ENCODE measurements at regions not wholly inside any gene's neighbourhood (a gene's known extent, or its start where the extent isn't known, plus 50 kb on each side); places are given as distances from the start of the nearest gene placed in this dataset.

- Histone ChIP-seq H3K36me3 (ENCODE audit: insufficient read depth) (no peaks in the 10 kb centered on the region), H2AFZ (no peak overlapping the region), H3K27ac (ENCODE audit: low read depth) (no peak overlapping the region), H3K9me2 (ENCODE audit: insufficient read depth) (no peaks in the 10 kb centered on the region), H3K4me2 (no peak overlapping the region), H3K27me3 (ENCODE audit: insufficient read depth) (no peaks in the 10 kb centered on the region), H3K79me2 (replicated peaks; ENCODE audit: insufficient read depth) (no peaks in the 10 kb centered on the region), H3K4me3 (no peak overlapping the region), H4K20me1 (replicated peaks; ENCODE audit: insufficient read depth) (no peaks in the 10 kb centered on the region), H3K4me1 (ENCODE audit: insufficient read depth) (peaks cover 4% of the 10 kb centered on the region; the same call in 1 of the 2 replicates), H3F3A (replicated peaks; ENCODE audit: low read depth) (no peaks in the 10 kb centered on the region)
- Mint-ChIP-seq H3K27me3 (ENCODE audit: insufficient read depth, low read depth, poor library complexity) (peaks cover 11% of the 10 kb centered on the region), H3K36me3 (ENCODE audit: low read depth) (no peaks in the 10 kb centered on the region), H3K27ac (no peak overlapping the region), H3K4me3 (no peak overlapping the region), H3K4me1 (peaks cover 10% of the 10 kb centered on the region), H3K9me3 (no peaks in the 10 kb centered on the region)
- TF ChIP-seq POLR2AphosphoS5 (IDR thresholded peaks at IDR 0.05; ENCODE audit: low read depth): no peak
- no peak for TF ChIP-seq CTCF (conservative IDR thresholded peaks at IDR 0.05; ENCODE audit: low read depth in 2 of 2)
- no peak for TF ChIP-seq REST (IDR thresholded peaks at IDR 0.05; ENCODE audit: unreplicated experiment)
- TF ChIP-seq ZNF331 (CRISPR knock-in tag; IDR thresholded peaks at IDR 0.05; ENCODE audit: low read depth): no peak
- no peak for TF ChIP-seq NANOG (IDR thresholded peaks at IDR 0.05; ENCODE audit: borderline replicate concordance)
- TF ChIP-seq EZH2 (IDR thresholded peaks at IDR 0.05; ENCODE audit: low read depth, unreplicated experiment): no peak
- no peak for TF ChIP-seq JUNB (IDR thresholded peaks at IDR 0.05; ENCODE audit: unreplicated experiment)
- TF ChIP-seq ETS1 (IDR thresholded peaks at IDR 0.05): no peak
- no peak for TF ChIP-seq EZH2phosphoT487 (IDR thresholded peaks at IDR 0.05; ENCODE audit: unreplicated experiment)
- DNase-seq (ENCODE audit: low spot score): no peak
- ATAC-seq: no peak
These were observed 232.9 kb downstream of the SYK start for GRCh38 chr9:91034521-91034920.
